ENCODE measurements at regions not wholly inside any gene's neighbourhood (a gene's known extent, or its start where the extent isn't known, plus 50 kb on each side); places are given as distances from the start of the nearest gene placed in this dataset.

DNA sequence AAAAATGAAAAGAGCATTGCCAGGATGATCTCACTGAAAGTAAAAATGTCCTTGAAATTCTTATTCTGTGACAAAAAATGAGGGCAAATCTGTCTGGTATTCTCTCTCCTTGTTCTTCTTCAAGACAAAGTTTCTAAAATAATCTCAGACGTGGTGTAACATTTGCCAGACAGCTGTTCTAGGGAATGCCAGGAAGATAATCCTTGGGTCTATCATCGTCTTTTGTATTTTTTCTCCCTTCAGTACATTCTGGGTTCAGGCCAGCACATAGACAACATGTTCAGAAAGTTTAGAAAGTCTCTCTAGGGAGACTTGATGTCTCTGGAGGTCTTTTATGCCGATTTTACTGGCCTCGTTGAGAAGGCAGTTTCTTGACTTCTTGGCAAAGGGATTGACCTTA is 121.2 kb upstream of the HES1 start:
- TF ChIP-seq, protein P1, sequence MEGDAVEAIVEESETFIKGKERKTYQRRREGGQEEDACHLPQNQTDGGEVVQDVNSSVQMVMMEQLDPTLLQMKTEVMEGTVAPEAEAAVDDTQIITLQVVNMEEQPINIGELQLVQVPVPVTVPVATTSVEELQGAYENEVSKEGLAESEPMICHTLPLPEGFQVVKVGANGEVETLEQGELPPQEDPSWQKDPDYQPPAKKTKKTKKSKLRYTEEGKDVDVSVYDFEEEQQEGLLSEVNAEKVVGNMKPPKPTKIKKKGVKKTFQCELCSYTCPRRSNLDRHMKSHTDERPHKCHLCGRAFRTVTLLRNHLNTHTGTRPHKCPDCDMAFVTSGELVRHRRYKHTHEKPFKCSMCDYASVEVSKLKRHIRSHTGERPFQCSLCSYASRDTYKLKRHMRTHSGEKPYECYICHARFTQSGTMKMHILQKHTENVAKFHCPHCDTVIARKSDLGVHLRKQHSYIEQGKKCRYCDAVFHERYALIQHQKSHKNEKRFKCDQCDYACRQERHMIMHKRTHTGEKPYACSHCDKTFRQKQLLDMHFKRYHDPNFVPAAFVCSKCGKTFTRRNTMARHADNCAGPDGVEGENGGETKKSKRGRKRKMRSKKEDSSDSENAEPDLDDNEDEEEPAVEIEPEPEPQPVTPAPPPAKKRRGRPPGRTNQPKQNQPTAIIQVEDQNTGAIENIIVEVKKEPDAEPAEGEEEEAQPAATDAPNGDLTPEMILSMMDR (conservative IDR thresholded peaks at IDR 0.05), result no peak
- no peak overlapping the region for H3K27ac ChIP-seq

DNA sequence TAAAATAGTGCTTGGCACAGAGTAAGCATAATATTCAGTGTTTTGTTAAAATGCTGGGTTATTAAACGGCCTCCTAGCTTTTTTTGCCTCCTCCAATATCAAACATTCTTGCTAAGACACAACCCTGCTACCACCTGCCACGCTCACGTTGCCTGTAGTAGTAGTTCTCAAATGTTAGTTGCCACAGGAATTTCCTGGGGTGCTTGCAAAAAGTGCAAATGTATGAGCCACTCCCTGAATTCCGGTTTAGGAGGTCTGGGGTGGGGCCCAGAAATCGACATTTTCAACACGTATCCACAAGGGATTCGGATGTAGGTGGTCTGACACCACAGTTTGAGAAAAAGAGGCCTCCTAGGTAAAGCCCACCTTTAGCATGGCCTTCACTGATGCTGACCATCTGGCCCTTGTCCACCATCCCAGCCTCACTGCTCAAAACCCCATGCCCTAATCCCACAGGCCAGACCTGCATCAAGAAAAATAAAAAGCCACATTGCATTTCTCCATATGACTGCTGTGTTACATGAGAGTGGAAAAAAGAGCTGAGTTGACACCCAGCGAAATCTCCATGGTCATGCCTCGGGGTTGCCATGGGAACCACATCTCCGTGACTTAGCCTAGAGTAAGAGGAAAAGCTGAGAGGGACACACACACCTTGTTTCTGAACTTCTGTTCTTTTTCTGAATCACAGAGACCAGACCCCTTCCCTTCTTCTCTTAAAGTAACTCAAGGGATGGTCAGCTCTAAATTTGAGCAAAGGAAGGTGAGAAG is 116.4 kb upstream of the HES1 start:
- no peak overlapping the region for H3K27ac ChIP-seq
- TF ChIP-seq, protein P1 (conservative IDR thresholded peaks at IDR 0.05), result no peak

DNA sequence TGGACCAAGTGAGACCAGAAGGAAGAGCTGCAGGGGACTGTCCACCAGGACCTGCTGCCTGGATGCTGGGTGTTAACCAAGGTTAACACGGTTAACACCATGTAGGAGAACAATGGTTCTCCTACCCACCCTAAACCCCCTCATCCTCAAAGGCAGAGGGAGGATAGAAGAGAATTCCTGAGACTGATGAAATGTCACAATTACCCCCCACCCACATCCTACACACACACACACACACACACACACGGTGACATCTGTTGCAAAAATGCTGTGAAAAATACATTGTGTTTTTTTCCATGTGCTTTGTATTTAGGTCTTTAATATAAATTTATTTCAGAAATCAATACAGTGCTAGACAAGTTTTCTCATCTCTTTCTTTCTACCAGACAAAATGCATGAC is 113.9 kb upstream of the HES1 start:
- TF ChIP-seq, protein P1 (conservative IDR thresholded peaks at IDR 0.05), result no peak
- H3K27ac ChIP-seq, result no peak overlapping the region

DNA sequence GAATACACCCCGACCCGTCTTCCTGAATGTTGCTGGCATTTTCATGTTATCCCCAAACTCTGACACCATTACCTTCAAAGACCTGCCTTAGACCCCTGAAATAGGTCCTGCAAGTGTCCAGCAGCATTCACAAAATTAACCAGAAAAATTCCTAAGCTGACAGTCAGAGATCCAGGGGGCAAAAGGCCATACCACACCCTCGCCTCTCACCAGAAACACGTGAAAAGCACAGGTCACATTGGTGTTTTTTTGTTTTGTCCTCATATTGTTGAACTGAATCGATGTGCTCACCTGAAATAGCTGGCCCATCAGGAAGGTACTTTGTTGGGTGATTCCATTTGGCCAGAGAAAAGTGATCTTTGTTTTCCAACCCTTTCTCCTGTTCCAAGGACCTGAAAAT is 113.1 kb upstream of the HES1 start:
- H3K27ac ChIP-seq, result no peak overlapping the region
- TF ChIP-seq, protein P1 (conservative IDR thresholded peaks at IDR 0.05), result no peak

DNA sequence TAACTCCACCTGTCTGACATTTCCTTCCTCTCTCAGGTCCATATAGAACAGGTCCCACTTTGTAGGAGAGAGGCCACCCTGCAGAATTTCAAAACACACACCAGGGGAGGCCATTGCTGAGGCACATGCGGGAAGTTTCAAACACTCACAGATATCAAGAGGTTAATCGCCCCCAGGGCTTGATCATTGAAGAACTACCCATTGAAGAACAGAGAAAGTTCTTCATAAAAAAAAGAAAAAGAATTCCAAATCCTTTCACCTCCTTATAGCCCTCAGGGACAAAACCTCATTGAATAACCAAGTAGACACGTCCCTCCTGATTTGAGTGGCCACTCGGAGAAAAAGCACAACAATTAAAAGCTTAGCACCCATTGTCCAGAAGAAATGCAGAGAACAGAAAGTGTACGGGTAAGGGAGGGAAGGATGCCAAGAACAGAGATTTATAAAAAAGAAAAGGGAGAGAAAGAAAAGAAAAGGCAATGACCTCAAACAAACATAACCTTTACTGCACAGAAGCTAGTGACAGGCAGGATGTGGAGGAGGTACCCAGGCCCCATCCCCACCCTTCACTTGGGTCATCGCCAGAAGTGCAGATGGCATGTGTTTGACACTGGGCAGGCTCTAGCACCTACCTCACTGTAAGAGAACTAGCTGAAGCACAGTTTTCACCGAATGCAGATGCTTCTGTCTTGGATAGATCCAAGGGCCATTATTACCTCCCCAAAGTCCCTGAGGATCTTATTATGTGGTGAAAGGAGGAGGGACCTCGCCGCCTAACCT is 112.3 kb upstream of the HES1 start:
- TF ChIP-seq, protein P1 (conservative IDR thresholded peaks at IDR 0.05), result no peak
- no peak overlapping the region for H3K27ac ChIP-seq

DNA sequence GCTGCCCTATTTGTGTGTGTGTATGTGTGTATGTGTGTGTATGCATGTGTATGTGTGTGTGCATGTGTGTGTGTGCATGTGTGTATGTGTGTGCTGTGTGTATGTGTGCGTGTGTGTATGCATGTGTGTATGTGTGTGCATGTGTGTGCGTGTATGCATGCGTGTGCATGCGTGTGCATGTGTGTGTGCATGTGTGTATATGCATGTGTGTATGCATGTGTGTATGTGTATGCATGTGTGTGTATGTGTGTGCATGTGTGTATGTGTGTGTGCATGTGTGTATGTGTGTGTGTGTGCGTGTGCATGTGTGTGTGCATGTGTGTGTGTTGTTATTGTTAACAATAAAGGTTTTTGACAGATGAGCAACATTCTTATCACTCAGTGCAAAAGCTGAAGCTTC is 110.8 kb upstream of the HES1 start:
- TF ChIP-seq, protein P1 (conservative IDR thresholded peaks at IDR 0.05), result no peak
- no peak overlapping the region for H3K27ac ChIP-seq

DNA sequence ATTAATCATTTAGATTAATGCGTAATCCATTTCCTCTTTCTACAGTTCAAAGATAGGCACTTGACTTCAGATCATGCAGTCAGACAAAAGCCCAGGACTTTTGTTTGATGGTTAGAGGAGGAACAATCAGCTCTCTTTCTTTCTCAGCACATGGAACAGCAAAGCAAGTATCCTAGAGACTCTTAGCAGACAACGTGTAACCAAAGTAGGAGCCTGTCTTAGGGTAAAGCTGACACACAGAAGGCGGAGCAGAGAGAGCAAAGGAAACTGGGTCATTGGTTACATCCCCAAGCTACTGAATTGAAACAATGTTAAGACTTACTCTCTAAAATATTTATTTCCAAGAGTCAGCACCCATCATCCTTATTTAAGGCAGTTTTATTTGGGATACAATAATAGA is 110.0 kb upstream of the HES1 start:
- TF ChIP-seq, protein P1 (conservative IDR thresholded peaks at IDR 0.05), result no peak
- H3K27ac ChIP-seq, result no peak overlapping the region

Data from VCaP (cell line).